GDM1 (cell line): ENCODE measurements at regions not wholly inside any gene's neighbourhood (a gene's known extent, or its start where the extent isn't known, plus 50 kb on each side); places are given as distances from the start of the nearest gene placed in this dataset.
"Not testable (repeated sequence)": the region's sequence is repeated elsewhere in the genome, so short reads cannot be mapped to it uniquely, and the experiment has no call there.

Experiments
- DNase-seq: peaks from one replicate; lab custom pipeline; 2025; lab: John Stamatoyannopoulos, UW

DNA sequence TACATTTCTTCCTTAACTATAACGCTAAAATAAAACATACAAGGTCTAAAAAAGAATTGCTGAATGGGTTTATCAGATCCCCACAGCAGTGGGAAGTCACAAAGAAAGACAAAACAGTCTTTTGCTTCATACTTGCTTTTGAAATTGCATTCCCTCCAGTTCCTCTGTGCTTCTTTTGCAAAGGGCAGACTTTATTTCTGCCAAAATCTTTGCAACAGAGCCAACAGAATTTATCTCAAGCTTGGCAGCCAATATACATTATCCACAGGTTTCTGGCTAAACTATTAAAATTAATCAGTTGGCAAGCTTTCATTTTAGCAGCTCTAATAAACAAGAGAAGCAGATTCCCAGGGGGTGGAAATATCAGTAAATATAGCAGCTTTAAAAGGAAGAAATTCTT is 378.9 kb upstream of the CA10 start:
- DNase-seq: no peak

DNA sequence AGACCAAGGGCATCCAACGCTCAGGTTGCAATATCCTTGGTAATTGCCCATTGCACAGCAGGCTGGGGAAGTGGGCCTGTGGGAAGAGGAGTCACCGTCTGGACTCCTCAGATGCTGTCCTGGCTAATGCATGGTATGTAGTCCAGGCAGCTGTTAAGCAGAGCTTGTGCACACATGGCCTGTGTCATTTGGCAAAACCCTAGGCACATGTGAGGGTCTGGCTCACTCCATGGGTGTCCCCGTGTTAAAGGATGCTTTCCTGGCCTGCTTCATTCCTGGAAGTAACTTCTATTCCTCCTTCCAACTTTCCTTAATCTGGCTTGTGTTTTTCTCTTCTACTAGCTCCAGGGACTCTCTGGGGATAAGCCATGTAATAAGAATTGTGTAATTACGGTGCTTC is 378.0 kb upstream of the CA10 start:
- DNase-seq: no peak

DNA sequence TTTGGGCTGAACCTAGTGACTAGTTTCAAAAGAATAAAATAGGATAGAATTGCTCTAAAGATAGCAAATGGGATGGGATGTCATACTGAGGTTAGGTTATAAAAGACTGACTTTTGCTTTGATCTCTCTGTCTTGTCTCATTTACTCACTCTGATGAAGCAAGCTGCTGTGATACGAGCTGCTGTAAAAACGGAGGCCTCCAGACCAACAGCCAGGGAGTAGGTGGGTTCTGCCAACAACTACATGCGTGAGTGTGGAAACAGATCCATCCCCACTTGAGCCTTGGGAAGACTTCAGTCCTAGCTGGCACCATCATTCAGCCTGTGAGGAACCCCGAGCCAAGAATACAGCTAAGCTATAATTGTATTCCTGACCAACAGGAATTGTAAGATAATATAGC is 373.9 kb upstream of the CA10 start:
- no peak for DNase-seq

DNA sequence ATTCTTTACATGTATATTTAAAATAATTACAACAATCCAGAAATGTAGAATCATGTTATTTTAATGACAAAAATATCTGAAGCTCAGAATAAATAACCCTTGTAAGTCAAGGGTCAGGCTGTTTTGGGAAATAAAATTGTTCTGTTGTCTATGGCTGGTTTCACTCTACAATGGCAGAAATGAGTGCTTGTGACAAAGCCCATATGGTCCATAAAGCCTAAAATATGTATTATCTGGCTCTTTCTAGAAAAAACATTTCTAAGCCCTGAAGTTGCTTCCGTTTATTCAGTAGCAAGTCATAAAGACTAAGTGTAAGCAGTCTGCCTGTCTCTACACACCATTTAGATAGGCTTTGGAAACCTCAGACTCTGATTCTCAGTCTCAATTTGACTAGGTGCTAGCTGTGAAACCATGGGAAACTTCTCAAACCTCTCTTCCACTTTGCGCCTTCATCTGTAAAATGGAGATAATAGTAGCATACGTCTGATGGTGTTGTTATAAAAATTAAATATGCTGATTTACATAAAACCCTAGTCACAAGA is 365.7 kb upstream of the CA10 start:
- no peak for DNase-seq

DNA sequence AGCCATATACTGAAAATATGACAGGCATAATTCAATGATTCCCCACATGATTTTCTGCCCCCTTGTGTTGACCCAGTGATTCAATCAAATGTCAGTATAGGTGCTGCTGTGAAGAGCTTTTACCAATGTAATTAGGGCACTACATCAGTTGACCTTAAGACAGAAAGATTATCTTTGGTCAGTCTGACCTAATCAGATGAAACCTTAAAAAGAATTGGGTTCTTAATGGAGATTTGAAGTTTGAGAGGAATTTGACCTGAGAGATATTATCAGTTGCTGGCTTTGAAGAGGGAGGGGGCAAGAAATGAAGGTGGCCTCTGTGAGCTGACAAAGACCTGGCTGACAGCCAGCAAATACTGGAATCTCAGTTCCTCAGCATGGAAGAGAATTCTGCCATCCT is 358.7 kb upstream of the CA10 start:
- no peak for DNase-seq

DNA sequence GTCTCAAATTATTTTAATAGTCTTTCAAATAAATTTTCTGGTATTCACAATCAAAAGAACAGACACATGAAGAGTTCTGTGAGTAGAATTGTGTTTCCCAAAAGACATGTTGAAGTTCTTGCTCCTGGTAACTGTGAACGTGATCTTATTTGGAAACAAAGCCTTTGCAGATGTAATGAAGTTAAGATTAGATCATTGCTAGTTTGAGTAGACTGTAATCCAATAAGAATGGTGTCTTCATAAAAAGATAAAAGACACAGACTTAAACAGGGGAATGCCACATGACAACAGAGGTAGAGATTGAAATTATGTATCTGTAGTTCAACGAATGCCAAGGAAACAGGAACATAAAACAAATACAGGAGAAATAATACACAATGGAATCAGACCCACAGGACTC is 357.4 kb upstream of the CA10 start:
- no peak for DNase-seq

DNA sequence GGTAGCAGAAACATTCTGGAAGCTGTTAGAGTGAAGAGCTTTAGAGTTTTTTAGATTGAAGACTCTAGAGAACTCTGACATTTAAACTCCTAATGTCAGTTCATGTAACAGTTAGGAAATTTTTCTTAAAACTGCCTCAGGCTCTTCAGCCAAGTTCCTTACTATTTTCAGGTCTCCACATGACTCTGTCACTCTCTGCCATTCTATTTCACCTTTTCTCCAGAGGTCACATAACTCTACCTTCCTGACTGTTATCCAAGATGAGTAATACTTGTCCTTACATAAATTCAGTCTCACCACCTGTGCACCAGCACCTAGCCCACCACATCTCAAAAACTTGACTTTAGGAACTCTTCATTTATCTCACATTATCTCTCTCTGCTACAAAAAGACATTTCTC is 347.1 kb upstream of the CA10 start:
- no peak for DNase-seq

DNA sequence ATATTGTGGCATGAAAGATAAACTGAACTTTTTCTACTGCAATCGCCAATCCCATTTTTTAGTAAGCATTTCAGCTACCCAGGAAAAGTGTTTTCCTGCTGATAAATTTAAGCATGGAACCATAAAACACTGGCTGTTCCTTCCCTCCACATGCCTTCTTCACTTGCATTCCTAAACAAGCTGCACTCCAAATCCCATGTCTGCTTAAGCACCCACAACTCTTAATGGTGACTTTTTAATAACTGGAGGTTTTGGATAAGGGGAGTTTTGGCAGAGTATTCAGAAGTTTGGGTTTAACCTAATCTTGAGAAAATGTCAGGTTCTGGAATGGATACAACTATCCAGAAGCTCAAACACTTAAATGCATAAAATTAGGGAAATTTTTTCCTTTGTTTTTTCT is 345.6 kb upstream of the CA10 start:
- DNase-seq: no peak

DNA sequence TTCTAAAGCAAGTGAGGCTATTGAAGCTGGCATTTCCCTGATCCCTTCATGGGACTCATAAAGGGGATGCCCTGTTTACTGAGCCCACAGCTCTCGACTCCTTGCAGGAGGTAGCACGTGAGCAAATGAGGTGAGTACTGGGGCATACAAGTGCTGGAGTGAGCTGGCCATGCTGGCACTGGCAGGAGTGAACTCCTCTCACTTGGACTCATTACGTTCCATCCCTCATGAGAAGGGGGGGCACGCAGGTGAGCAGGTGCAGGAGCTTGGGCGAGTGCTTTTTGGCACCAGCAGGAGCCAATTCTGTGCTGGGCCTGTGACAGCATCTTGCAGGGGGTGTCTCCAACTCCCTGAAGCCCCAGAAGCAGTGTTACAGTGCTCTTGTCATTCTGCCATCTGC is 337.1 kb upstream of the CA10 start:
- DNase-seq: no peak

DNA sequence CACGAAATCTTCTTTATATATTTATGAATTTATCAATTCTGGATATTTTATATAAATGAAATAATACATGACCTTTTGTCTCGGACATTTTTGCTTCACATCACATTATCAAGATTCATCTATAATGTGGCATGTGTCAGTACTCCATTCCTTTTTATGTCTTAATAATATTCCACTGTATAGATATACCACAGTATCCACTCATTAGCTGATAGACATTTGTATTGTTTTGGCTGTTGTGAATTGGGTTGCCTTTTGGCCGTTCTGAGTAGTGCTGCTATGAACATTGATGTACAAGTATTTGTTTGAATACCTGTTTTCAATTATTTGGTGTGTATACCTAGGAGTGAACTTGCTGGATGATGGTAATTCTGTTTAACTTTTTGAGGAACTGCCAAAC is 323.8 kb upstream of the CA10 start:
- no peak for DNase-seq

DNA sequence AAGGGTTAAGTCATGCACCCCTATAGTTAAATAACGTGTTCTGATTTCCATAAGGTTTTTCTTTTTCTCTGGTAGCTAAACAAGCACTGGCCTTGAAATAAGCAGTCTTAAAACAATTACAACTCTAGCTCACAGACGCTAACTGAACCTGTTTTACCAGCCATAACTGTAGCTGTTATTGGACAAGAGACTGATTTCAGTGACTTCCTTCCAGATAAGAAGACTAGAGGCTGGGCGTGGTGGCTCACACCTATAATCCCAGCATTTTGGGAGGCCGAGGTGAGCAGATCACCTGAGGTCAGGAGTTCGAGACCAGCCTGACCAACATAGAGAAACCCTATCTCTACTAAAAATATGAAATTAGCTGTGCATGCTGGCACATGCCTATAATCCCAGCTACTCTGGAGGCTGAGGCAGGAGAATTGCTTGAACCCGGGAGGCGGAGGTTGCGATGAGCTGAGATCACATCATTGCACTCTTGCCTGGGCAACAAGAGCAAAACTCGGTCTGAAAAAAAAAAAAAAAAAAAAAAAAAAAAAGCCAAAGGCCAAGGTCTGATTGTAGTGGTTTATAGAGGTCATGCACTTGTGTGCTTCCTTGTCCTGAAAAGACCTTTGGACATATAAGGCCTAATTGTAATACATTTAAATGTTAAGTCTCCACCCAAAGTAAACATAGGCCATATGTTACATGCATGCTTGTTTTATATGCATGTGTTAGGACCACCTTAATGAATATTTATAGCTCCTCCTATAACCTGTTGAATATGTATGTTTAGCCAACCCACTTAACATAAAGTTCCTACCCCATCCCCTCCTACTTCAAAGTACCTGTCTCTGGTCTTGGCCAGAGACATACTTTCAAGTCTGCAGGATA is 319.5 kb upstream of the CA10 start:
- DNase-seq: no peak

DNA sequence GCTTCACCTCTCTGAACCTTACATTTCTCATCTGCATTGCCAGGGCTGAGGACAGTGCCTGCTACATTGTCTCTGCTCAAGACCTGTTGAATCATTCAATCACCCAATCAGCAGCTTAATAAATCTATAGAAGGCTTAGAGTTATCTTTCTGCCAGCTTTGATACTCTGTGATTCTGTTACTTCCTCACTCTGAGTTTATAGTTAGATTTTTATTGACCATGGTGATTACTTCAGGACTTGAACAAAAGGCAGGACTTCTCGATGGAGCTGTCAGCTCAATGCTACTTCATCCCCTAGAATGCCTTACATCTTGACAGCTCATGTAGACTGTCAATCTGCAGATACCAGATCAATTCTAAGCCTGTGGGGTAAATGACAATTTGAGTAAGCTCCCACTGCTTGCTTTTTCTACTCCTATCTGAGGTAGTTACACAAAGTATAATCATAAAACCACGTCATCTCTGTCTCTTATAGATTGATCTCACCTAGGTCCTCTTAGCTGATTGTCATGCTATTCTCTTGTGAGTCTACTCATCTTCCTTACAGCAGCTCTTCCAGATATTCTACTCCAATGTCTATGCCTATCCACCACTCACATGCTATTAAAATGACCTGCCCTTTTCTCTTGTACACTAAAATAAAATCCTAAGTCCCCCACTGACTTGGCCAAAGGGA is 318.3 kb upstream of the CA10 start:
- DNase-seq: no peak

DNA sequence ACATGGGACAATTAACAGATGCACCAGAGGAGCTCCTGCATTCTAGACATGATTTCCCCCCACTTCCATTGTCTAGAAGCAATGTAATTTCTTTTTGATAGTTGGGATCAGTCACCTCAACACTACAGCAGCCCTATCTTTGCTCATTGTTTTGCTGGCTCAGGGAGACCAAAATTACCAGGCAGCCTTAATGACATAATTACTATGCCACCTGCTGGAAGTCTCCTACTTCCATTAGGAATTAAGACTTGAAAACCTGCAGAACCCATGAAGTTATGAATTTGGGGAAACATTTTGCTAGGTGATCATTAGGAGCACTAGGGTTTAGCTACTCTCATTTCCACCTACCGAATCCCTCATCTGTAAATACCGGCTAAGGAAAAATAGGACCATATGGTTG is 312.0 kb upstream of the CA10 start:
- no peak for DNase-seq

DNA sequence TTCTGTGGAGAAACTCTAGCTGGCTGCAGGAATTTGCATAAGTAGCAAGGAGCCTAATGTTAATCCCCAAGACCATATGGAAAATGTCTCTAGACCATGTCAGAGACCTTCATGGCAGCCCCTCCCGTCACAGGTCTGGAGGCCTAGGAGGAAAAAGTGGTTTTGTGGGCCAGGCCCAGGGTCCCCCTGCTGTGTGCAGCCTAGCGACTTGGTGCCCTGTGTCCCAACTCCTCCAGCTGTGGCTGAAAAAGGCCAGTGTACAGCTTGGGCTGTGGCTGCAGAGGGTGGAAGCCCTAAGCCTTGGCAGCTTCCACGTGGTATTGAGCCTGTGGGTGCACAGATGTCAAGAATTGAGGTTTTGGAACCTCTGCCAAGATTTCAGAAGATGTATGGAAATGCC is 306.9 kb upstream of the CA10 start:
- no peak for DNase-seq

DNA sequence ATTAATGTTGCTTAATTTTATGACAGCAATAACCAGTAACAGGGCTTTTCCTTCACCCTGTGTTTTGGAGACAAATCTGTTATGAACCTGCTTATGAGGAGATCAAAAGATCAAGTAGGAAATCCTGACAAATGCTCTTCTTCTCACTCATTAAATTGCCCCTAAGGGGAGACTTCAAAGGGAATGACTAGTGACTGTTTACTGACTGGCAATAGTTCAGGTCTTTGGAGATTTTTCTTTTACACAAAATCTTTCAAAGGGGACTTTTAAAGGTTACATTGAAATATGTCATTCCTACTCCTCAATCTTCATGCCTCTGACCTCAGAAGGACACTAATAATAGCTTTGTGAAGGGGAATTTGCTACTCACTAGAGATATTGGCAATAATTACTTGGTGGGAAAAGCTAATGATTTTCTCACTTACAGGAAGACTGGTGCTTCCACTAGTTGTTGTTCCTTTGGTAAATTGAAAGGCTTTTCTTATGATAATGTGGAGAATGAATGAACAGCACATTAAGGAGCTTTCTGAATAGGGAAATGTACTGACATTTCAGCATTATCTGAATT is 292.9 kb upstream of the CA10 start:
- DNase-seq: no peak

DNA sequence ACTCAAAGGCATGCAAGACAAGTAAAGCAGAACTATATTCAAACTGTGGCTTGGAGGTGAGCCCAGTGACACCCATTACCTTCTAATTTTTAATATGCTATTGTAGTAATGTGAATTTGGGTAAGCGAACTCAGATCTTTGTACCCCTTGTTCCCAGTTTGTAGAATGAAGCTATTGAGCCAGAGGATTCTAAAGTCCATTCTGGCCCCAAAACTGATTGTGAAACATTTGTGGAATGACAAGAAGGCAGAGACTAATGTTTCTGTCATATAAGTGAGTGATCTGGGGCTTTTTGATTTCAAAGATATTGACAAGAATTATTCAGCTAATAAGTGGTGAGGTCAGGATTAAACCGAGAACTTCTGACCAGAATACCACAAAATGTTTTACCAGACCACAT is 283.8 kb upstream of the CA10 start:
- no peak for DNase-seq

DNA sequence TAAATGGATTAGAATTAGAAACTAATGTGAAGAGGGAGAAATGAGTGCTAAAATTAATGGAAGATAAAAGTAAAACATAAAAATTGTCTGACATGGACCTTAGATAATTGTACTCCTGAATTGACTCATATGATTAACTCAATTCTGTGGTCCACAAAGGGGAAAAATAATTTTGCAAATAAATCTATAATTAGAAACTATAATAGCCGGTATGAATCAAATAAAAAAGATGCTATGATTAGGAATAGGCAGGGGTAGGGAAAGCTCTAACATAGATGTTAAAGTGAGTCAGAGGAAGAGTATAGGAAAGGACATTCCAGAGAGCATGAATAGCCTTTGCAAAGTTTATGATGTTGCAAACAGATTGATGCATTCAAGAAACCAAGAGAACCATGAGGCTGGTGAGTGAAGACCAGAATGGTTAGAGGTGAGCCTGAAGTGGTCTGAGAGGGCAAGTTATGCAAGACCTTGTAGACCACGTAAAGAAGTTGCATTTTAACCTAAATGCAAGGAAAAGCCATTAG is 262.1 kb upstream of the CA10 start:
- no peak for DNase-seq

DNA sequence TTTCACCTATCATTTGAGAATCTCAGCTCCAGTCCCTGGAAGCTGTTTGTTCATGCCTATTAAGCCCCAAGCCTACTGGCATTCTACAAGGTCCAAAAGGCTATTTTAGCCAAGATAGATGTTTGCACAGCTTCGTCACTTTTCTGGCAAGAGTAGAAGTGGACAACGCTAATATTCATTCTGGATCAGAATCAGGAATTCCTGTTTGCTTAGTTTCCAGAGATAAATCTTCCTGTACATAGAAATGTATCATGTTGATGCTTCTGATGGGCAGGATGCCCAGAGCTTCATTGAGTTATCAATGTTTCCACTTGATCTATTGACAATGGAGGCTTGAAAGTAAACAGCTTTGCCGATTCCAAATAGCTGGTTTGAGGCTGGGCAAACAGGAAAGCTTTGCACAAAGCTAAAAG is 260.7 kb upstream of the CA10 start:
- no peak for DNase-seq

DNA sequence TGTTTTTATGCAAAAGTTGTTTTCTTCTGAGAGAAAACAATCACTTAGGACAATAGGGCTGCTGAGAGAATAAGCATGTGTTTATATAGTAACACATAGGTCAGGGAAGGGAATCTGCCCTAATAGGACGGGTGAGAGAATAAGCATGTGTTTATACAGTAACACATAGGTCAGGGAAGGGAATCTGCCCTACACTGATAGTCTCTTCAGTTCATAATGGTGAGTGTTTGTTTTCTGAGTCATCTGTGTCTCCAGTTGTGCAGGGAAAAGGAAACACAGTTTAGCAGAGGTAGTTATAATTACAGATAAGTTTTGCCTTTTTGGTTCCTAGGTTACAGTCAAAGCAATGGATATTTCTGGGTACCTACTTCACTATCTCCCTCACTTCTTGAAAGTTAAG is 252.3 kb upstream of the CA10 start:
- DNase-seq: no peak

DNA sequence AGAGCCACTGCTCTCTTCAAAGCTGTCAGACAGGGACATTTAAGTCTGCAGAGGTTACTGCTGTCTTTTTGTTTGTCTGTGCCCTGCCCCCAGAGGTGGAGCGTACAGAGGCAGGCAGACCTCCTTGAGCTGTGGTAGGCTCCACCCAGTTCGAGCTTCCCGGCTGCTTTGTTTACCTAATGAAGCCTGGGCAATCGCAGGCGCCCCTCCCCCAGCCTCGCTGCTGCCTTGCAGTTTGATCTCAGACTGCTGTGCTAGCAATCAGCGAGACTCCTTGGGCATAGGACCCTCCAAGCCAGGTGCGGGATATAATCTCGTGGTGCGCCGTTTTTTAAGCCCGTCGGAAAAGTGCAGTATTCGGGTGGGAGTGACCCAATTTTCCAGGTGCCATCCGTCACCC is 250.7 kb upstream of the CA10 start:
- not testable (repeated sequence) for DNase-seq

DNA sequence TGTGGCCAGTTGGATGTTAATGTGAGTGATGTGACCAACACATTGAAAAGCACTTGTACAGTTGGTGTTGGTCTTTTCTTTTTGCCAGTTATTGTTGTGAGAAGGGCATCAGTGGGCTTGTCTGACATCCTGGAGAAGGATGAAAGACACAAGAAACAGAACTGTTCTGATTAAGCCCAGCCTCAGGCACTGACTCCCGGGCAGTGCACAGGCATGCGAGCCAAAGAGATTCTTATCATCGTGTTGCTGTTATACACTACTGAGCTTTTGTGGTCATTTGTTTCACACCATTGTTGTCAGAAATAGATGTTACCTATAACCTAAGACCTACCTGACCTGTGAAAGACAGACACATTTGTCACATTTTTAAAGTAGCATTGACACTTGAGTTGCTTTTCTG is 236.8 kb upstream of the CA10 start:
- no peak for DNase-seq

DNA sequence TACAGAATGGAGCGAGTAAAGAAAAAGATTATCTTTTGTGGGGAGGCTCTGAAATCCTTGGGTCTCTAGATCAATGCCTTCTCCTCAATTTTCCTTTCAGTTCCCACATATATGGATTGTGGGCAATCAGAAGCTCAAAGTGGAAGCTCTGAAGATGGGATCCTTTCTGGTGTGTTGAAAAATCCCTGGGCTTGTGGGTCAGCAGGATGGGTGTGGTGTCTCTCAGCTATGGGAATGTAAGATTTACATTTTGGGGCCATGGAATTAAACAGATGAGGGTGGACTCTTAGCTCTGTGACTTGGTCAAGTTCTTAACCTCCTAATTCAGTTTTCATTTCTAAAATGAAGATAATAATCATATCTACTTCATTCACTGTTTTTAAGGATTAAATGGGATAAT is 231.9 kb upstream of the CA10 start:
- DNase-seq: no peak

DNA sequence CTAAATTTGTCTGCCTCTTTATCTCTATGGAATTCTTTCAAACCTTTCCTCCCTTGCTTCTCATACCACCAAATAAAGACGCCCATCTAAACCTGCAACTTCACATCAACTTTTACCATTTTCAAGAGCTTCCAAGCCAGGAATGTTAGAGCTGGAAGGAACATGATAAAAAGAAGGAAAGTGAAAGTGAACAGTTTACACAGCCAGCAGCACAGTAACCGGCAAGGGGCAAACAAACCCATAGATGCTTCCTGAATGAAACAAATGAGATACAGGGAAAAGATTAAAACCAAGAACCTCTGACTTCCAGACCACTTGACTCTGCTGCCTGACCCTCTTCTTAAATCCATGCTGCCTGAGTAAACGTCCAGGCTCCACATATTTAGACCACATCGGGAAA is 231.1 kb upstream of the CA10 start:
- no peak for DNase-seq
